ENCODE measurements at regions not wholly inside any gene's neighbourhood (a gene's known extent, or its start where the extent isn't known, plus 50 kb on each side); places are given as distances from the start of the nearest gene placed in this dataset.
A peak's percentile ranks its signal among the peaks of the same experiment; 100 is the strongest.
"Not testable (repeated sequence)": the region's sequence is repeated elsewhere in the genome, so short reads cannot be mapped to it uniquely, and the experiment has no call there.

DNA sequence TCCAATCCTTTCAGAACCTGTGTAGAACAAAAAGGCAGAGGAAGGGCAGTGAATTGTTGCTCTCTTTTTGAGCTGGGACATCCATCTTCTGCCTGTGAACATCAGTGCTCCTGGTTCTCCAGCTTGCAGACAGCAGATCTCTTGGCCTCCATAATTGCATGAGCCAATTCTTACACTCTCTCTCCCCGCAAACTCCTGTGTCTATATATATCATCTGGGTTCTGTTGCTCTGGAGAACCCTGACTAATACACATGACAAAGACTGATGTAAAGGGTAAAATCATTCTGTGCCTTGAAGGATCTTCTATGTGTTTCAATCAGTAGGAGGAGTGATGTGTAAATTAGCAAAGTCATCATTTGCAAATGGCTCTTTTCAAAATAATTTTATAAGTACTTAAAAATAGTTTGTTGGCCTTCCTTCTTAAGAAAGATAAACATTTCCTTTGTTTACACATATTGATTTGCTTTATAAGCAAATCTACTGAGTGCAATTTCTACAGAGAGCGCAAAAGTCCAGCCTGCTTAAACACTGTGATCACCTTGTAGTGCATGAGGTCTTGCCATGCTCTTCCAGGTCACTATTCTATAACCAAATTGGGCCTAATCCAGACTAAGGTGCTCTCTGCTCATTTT is 154.9 kb upstream of the ANKRD28 start:
- no peak for DNase-seq

DNA sequence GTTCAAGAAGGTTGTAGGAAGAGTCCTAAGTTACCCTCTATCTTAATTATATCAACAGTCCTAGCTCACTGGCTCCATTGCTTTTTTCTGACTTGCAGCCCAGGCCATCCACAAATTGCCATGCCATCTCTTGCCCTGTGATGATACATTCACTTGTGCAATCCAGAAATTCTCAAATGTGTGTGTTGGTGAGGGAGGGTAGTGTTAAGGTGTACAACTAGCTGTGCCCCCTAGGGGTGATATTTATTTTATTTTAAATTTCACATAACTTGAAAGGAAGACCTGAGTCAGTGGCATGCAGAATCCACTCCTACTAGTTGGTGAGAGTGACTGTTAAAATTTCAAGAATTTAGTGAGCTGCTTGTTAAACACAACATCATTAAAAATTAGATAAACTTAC is 156.1 kb upstream of the ANKRD28 start:
- DNase-seq, result no peak

DNA sequence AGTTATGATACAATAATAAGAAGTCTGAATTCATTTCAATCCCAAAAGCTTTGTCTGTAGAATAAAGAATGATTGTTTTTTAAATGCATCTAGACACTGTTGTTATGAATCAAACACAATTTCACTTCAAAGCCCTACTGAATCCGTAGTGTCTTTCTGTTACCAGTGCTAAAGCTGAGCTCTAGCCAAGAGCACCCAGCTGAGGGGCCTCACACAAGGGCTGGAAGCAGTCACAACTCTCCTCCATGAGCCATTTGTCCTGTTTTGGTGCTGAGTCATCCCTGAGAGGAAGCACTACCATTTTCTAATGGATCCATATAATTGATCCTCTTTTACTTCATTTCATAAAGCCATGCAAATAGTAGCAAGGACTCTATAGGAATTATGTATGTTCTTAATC is 158.2 kb upstream of the ANKRD28 start:
- DNase-seq, result no peak

DNA sequence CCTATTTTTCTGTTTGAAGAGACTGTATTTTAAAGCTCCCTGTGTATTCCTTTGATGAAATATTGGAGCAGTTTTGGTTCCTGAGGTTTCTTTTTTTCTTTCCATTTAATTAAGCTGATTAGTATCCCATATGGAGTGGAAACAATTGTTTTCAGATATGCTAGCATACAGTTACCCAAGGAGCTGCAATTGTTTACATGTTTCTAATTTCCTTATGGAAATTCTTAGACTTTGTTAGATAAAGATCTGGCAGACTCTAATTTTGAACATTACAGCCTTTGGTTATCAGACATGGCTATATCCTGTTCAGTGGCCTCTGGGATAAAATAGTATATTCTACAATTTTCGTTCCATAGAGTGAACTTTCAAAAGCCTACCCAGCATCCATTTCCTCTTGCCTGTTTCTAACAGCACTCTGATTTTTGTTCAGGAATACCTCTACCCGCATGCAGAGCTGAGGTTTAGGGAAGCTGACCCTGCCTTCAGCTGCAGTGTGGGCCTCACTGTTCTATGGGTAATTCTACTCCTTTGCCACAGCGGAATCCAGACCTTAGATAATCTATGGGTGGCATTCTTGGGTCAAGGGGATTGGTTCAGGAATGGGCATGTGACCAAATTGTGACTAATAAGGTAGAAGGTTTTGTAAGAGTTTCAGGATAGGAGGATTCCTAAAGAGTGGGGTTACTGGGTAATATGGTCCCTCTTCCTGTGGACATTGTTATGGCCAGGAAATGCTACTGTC is 161.1 kb upstream of the ANKRD28 start:
- DNase-seq, result no peak

DNA sequence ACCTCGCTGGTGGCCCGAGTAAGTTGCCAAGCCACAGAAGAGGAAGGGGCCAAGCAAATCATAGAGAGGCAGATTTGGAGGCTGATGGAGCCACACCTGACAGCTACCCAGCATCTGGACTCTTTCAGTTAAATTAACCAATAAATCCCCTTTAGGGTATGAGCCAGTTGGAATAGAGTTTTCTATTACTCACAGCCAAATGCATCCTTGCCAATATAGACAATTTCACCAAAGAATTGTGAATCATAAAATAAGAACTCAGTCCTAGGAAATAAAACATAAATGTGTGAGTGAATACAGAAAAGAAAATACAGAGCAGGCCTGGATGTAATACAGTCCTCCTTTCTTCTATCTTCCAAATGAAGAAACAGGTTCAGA is 161.6 kb upstream of the ANKRD28 start:
- DNase-seq, result no peak

DNA sequence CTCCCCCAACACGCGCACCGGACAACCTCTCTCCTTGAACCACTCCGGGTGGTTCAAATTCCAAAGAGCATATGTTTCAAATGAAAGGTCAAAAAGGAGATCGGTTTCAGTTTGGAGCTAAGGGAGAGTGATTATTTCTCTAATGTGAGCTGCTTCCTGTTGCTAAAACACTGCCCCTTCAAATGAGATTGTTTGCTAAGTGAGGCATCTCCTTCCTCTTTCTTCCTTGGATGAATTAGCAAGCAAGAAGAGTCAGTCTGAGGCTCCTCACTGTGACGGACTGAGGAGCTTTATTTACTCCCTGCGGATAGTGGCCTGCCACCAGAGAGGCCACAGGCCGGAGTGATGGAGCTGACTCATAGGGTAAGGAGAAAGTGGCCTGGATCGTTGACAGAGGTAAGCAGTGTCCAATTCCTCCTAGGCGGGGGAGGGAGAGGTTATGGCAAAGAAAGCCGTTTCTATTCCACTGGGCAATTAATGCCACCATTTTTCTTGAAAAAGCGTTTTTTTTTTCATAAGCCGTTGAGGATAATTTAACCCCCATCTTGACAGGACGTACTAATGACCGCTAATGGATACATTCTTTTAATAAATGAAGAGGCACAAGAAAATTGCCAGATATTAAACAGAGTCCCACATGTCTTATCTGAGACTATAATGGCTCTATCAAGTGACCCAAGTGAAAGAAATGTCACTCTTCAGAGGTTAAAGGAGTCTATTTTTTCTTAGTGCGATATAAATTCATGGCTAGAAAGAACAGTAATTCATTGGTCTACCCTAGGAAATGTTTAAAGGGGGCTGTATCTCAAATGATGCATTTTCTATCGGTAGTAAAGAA is 167.0 kb upstream of the ANKRD28 start:
- peak; percentile 8 for DNase-seq

DNA sequence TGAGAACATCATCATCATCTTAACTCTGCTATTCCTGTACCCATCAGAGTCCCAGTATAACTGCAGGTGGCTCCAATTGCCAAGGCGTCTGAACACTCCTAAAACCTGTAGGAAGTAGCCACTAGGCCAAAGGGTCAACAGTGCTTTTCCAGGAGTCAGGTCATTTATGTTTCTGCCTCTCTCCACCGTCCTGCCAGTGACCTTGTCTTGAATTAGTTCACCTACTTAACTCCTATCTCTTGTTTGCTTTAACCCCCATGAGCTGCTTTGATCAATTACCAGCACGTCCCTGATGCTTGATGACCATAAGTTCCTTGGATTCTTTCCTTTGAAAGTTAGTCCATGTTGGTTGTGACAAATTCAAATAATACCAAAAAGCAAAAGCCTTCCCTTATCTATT is 169.8 kb upstream of the ANKRD28 start:
- DNase-seq, result no peak

DNA sequence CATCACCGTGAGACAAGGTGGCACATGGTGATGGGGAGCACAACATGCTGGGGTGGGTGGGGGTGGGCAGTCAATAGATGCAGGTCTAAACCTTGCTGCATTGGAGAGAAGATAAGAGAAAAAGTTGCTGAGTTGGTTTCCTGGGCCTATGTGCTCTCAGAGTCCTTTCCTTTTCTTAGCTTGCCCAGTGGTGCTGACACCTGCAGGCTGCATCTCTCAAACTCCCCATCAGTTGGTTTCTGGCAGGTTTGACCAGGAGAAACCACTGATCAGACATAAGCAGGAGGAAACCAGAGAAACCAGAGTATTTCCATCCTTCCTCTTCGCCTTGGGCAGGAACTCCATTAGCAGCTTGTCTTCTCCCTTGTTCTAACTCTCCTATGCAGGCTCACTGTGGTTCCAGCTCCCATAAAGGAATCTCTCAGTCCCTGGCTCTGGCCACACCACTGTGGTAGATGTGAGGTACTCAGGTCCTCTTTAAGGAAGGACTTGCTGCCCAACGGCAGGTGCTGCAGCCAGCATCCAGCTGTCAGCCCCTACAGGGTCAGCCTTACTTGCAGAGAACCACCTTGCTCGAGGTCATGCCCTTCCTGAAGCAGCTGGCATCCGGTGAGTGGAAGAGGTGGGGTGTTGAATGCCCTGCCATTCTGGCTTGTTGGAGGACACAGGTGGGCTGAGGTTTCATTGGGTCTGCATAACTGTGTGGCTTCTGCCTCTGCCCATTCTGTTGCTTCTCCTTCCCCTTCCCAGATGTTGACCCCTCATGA is 172.3 kb upstream of the ANKRD28 start:
- DNase-seq, result no peak

DNA sequence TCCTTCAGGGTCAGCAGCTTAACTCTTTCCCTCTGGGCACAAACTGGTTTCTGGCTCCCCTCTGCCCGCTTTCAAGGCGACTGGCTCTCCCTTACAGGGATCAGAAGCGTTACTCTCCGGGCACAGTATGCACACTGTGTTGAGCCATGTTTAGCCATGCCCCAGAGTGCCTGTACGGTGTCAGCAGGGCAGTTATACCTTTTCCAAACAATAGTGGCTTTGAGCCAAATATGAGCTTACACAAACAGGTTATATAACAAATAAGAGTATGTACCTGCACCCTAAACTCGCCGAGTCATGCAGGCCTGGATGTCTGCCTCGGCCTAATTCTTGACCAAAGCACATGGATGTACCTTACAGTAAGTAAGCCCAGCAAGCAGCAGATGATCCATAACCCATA is 175.6 kb upstream of the ANKRD28 start:
- DNase-seq, result no peak

DNA sequence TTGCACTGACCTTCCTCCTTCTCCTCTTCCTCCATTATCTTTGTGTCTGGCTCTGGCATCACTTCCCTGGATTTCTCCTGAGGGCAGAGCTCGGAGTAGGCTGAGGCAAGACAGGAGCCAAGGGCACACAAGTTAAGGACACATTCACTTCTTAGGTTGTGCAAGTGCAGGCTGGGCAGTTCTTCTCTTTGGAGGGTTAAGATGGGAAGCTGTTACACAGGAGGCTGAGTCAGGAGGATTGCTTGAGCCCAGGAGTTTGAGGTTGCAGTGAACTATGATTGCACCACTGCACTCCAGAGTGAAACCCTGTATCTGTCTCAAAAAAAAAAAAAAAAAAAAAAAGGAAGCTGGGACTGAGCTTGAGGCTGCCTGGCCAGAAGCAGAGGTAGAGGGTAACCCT is 176.2 kb upstream of the ANKRD28 start:
- DNase-seq, result no peak

DNA sequence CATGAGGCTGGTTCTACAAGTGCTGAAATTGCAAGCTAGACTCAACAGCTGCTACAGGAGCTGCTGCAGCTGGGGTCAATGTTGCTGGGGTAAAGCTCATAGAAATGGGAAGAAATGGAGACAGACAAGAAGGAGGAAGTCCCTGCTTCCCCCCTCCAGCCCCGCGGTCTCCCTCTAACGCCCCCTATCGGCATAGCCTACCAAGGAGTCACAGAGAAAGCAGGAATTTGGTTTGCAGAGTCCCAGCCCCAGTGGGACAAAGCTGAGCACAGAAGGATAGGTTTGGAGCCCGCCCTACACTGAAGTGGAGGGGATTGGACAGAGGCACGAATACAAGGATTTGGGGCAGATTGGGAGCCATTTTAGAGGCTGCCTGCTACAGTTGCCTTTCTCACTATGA is 176.9 kb upstream of the ANKRD28 start:
- peak; percentile 39 for DNase-seq

DNA sequence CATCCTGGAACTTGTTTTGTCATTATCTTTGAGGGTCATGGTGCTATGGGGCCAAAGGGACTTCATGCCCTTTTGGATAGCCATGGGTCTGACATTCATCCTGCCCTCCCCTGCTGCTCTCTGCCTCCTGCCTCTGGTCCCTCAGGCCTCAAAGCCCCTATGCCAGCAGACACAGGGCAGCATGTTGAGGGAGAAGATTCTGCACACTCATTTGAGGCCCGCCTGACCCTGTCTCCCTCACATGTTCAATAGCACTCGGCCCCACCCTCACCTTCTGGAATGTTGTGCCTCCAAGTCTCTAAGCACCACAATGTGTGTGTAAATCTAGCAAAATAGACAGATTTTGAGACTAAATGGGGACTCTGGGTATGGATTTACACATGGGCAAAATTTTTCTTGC is 178.7 kb upstream of the ANKRD28 start:
- no peak for DNase-seq

DNA sequence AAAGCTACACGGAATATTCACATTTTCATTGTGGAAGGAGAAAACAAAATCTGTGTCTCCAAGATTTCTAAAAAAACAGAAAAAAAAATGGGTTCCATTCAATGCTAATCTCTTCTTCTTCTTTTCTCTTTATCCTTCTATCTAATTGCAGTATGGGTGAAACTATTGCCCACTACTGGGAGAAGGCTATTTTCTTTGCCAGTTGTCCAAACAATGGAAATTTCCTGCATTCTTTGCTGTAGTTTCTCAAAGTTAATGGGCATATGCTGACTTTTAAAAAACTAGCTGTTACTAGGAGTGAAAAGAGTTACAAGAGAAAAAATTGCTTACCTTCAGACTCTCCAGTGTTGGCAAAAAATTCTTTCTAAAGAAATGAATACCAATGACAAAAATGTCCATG is 179.3 kb upstream of the ANKRD28 start:
- no peak for DNase-seq

DNA sequence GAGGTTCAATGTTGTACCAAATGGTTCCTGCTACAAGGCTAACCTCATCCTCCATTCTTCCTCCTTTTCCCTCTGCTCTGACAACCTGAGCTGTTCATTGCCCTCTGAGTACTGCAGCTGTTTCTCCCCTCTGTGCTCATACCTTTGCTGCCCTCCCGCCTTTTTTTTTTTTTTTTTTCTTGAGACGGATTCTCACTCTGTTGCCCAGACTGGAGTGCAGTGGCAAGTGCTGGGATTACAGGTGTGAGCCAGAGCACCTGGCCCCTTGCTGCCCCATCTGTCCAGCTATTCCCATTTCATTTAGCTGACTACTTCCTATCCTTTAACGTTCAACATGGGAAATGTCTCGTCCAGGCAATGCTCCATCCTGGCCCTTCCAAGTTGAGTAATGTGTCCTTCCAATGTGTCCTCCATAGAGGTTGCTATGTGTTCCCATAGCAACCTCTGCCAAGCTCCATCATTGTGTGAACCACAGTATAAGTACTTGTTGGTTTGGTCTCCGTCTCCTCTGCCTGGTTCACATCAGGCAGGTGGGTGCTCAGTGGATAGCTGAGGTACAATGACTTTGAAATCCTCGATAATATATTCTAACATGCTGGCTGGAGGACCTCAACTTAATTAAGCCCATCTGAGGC is 179.9 kb upstream of the ANKRD28 start:
- DNase-seq, result no peak

DNA sequence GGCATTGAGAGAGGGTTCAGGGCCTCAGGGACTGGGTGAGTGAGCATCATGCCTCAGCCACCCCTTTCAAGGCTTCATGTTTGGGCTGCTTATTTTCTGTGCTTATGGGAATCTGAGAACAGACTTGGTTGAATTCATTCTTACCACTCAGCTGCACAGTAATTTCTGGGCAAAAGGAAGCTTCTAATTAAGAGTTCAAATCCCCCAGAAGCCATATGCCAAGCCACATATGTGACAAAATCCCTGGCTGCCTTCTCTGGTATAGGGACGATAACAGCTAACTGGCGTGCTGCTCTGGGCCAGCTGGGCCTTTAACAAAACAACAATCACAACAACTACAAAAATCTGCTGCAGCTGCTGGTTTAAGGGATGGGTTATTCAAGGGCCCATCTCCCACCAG is 181.0 kb upstream of the ANKRD28 start:
- DNase-seq, result no peak

DNA sequence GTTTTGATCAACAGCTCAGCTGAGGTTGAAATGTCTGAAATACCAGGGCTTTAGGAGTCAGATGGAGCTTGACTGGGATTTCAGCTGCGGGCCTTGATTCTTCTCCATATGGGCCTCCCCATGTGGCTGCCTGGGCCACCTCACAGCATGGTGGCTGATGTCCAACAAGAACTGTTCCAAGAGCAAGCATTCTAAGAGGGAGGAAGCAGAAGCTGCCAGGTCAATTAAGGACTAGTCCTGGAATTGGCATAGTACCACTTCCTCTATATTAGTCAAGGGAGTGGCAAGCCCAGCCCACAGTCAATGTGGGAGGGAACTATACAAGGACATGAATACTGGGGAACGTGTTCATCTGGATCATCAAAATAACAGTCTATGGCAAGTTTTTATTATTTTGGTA is 181.7 kb upstream of the ANKRD28 start:
- DNase-seq, result no peak

DNA sequence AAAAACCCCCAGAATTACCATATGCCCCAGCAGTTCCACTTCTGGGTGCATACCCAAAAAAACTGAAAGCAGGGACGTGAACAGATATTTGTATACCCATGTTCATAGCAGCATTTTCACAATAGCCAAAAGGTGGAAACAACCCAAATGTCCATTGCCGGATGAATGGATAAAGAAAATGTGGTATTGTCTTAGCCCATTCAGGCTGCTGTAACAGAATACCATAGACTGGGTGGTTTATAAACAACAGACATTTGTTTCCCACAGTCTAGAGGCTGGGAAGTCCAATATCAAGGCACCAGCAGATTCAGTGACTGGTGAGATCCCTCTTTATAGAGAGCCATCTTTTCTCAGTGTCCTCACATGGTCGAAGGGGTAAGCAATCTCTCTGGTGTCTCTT is 182.1 kb upstream of the ANKRD28 start:
- no peak for DNase-seq

DNA sequence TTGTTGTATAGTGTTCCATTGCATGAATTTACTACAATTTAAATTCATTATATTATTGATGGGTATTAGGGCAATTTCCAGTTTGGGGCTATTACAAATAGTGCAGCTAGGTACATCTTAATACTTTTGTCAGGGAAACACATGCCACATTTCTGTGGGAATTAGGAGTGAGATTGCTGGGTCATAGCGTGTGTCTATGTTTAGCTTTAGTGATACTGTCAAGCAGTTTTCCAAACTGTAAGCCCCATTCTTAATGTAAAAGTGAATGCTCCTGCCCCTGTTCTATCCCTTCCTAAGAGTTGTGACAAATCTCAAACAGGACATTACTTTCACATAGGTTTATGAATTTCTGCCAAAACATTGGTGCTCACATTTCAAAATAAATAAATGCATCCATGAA is 184.5 kb upstream of the ANKRD28 start:
- DNase-seq, result no peak

DNA sequence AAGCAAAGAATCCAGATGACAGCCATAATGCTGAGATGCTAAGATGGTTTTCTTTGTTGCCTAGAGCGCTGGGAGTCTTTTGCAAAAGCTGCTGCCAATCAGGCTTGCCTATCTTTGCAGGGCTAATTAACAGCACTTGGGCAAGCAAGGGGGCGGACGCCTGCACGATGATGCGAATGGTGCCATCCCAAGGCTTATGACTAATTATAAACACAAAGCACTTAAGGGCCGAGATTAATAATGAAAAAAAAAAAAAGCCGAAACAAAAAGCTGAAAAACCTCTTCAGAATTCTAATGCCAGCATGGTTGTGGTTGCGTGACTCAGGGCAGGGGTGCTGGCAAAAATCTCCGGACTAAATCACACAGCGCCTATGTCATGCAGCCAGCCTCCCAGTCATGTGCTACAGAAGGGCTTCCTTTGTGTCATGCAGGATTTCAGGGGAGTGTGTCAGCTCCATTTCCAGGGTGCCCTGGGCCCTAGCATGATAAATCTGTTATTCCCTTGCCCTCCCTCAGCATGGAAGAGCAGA is 185.0 kb upstream of the ANKRD28 start:
- DNase-seq, result peak; percentile 45

DNA sequence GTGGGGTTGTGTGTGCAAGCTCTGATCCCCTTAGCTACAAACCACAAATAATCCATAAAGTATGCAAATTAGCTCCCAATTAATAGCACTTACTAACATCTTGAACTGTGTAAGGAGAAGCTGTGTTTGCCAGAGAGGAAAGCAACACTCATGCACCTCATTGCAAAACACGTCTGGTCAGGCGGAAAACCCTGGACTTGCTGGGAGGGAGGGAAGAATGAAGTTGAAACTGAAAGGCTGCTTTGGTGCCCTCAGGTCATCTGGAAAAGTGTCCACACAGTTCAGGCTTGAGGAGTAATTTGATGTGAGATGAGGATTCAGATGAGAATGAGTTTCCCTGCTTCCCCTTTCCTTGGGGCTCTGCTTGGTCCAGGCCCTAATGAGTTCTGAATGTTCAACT is 185.5 kb upstream of the ANKRD28 start:
- DNase-seq, result no peak

DNA sequence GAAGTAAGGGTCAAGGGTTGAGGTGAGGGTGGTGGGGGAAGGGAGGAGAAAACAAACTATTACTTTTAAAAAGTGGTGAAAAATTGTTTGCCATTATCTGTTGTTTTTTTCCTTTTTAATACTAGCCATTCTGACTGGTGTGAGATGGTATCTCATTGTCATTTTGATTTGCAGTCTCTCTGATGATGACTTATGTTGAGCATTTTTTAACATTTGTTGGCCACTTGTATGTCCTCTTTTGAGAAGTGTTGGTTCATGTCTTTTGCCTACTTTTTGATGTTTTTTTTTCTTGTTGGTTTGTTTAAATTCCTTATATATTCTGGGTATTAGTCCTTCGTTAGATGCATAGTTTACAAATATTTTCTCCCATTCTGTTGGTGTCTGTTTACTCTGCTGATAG is 185.9 kb upstream of the ANKRD28 start:
- DNase-seq, result no peak

DNA sequence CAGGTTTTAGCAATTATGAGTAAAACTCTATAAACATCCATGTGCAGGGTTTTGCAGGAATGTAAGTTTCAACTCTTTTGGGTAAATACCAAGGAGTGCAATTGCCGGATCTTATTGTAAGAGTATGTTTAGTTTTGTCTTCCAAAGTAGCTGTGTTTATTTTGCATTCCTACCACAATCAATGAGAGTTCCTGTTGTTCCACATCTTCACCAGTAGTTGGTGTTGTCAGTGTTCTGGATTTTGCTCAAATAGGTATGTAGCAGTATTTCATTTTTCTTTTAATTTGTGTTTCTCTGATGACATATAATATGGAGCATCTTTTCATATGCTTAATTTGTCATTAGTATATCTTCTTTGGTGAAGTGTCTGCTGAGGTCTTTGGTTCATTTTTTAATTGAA is 185.1 kb upstream of the GALNT15 start:
- DNase-seq, result no peak

DNA sequence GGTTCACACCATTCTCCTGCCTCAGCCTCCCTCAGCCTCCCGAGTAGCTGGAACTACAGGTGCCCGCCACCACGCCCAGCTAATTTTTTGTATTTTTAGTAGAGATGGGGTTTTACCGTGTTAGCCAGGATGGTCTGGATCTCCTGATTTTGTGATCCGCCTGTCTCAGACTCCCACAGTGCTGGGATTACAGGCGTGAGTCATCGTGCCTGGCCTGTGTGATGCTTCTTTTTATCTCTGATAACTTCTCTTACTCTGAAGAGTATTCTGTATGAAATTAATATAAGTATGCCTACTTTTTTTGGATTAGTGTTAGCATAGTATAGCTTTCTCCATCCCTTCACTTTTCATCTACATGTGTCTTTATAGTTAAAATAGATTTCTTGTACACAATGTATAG is 180.8 kb upstream of the GALNT15 start:
- DNase-seq, result not testable (repeated sequence)
